NCI-H526 (cell line): ENCODE measurements at regions not wholly inside any gene's neighbourhood (a gene's known extent, or its start where the extent isn't known, plus 50 kb on each side); places are given as distances from the start of the nearest gene placed in this dataset.

Experiments
- DNase-seq, 2 experiments: peaks; one replicate each; lab custom pipeline; 2025; lab: John Stamatoyannopoulos, UW

GRCh38 chr10:62453274-62453673 is 79.1 kb downstream of the ZNF365 start:
- DNase-seq = no peak

DNA sequence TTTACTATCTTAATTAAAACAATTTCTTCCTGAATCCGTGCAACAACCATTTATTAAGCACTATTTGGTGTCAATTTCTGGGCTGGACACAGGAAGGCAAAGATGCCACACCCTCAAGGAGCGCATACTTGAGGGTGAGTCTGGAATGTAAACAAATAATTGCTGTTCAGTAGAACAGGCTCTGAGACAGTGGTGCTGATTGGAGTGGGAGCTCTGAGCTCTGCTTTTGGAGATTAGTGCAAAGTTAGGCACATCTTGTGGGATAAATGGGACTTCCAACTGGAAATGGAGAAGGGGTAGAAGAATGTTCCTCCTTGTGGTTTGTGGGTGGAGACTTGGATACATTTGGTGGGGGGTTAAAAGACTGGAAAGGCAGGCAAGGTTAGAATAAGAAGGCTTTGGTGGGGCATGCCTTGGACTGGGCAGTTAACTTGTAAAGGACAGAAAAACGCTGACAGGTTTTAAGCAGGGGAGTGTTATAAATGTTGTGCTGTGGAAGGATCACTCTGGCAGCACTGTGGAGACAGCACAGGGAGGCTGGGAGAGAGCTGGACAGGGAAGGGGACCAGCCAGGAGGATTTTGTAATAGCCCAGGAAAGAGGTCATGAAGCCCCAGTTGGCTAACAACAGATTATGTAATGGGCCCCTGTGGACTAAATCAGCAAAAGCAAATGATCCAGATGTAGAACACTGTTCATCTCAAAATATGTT is 80.7 kb downstream of the ZNF365 start:
- DNase-seq = no peak

DNA sequence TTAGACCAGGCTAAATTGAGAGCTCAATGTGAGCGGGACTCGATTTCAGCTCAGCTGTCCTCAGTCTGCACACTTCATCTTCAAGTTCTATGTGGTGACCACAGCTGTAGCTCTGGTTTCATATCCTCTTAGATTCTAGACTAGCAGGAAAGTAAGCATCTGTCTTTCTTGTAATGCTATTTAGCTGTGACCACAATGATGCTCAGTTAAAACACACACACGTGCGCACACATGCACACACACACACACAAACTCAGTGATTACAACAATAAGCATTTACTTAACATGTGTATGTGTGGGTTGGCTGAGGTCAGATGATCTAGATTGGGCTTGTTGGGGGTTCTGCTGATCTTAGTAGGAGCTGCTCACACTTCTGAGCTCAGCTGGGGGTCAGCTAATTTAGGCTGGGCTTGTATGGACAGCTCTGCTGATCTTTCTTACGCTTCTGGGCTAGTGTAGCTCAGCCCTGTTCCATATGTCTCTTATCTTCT is 82.5 kb downstream of the ZNF365 start:
- no peak for DNase-seq

DNA sequence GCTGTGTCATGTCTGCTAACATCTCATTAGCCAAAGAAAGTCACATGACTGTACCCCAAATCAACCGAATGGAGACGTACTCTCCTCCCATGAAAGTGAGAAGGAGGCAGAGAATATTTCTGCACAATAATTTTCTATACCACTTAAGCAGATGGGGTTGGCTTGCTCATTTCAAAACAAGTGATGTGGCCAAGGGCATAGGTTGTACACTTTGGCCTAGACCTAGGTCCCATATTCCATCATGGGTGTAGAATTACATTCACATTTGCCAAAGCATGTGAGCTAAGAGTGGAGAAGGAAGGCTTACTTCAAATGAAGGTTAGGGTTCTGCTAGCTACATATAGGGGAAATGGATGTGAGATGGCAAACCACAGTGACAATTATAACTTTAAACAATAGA is 83.0 kb downstream of the ZNF365 start:
- no peak for DNase-seq

DNA sequence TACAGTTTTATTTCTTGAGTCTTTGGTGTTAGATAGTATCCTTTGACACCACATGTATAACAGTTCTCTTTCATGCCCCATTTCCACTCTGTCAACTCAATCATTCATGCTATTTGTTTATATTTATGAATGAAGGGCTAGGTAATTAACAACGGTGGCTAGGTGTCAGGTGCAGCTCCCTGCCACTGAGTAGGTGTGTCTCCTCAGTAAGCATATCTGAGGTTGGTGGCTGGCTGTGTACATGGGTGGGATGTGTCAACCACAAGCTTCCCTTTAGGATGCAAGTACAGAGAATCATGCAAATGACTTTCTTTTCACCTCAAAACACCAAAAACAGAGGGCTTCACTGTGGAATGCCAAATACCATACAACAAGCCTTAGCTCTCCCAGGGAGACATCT is 83.4 kb downstream of the ZNF365 start:
- DNase-seq = no peak

- no peak for DNase-seq
Observed at GRCh38 chr10:62459072-62459471, 84.9 kb downstream of the ZNF365 start.

- no peak for DNase-seq
Observed at GRCh38 chr10:62459500-62459899, 85.3 kb downstream of the ZNF365 start.

DNA sequence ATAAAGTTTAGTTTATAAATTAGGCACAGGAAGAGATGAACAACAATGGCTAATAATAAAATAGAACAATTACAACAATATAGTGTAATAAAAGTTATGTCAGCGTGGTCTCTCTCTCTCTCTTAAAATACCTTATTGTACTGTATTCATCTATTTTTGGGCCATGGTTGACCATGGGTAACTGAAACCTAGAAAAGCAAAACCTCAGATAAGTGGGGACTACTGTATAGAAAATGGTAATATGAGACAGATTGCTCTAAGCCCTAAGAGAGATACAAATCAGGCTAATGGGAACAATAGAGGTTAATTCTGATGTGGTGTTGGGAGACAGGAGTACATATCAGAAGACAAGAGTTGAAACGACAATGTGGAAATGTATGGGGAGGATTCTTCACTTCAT is 86.2 kb downstream of the ZNF365 start:
- DNase-seq = no peak

- no peak for DNase-seq
Observed at GRCh38 chr10:62461120-62461519, 87.0 kb downstream of the ZNF365 start.

DNA sequence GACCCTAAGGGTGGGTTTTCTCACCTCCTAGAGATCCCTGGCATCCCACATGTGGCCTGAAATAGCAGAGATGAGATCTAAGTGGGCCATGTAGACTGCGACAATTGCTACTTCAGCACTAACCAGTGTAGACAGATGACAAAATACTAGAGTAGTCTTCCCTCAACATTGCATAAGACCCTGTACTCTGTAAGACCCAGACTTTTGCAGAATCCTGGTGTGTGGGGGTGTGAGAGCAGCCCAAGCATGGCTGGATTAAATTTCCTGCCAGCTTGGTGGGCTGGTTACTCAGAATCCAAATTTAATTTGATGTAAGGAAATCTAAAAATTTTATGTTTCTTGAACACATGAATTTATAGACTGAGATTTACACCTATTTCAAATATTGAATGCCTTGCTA is 88.3 kb downstream of the ZNF365 start:
- no peak for DNase-seq

- no peak for DNase-seq
Observed at GRCh38 chr10:62463364-62463763, 89.2 kb downstream of the ZNF365 start.

DNA sequence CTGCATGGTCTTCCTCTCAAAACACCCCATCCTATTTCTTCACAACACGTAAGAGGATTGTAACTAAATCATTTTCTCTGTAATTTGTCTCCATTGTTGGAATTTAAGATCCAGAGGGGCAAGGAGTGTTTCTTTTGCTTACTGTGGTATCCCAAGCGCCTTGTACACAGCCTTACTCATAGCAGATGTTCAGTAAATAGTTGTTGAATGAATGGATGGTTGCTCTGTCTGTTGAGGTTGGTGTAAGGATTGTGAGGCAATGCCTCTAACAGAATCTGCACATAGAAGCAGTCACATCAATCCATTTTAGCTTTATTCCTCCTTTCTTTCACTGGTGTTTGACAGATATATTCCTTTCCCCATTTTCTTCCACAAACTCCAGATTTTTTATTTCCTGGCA is 90.1 kb downstream of the ZNF365 start:
- DNase-seq = no peak

GRCh38 chr10:62466590-62466989 is 92.4 kb downstream of the ZNF365 start:
- DNase-seq = no peak

DNA sequence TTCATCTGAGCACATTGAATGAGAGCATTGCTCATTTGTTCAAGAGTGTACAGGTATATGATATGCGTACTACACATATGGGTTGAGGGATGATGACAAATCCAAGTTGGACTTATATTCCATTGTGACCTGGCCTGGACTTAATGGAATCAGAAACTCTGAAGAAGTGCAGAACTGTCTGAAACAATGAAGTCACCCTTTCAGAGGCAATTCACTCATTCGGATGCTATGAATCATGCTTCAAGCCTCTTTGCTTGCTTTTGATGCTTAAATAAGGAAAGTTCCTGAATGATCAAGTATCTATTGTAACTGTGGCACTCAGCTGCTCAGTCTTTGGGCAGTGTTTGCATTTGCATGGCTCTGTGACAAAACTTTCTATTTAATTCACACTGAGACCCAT is 93.4 kb downstream of the ZNF365 start:
- no peak for DNase-seq

- no peak for DNase-seq
Observed at GRCh38 chr10:62471711-62472110, 97.5 kb downstream of the ZNF365 start.

GRCh38 chr10:62473241-62473640 is 99.1 kb downstream of the ZNF365 start:
- DNase-seq = no peak

- no peak for DNase-seq
Observed at GRCh38 chr10:62475551-62475950, 101.4 kb downstream of the ZNF365 start.

DNA sequence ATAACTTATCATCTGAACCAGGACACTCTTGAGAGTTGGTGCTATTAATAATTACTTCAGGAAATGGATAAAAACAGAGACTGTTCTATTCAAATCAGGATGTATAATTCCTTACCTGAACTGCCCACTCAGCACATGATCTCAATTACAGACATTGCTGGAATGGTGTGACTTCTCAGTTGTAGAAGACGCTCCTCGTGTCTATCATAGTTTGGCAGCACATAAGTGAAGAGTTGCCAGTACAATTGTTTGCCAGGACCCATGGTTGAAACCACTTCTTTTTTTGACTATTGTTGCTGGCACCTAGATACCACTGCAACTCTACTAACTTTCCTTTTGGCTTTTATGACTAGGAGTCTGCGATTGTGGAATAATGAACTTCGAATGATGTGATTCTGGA is 105.4 kb downstream of the ZNF365 start:
- DNase-seq = no peak

- no peak for DNase-seq
Observed at GRCh38 chr10:62480196-62480595, 106.0 kb downstream of the ZNF365 start.

- no peak for DNase-seq
Observed at GRCh38 chr10:62482581-62482980, 108.4 kb downstream of the ZNF365 start.

- no peak for DNase-seq
Observed at GRCh38 chr10:62491597-62491996, 117.4 kb downstream of the ZNF365 start.

DNA sequence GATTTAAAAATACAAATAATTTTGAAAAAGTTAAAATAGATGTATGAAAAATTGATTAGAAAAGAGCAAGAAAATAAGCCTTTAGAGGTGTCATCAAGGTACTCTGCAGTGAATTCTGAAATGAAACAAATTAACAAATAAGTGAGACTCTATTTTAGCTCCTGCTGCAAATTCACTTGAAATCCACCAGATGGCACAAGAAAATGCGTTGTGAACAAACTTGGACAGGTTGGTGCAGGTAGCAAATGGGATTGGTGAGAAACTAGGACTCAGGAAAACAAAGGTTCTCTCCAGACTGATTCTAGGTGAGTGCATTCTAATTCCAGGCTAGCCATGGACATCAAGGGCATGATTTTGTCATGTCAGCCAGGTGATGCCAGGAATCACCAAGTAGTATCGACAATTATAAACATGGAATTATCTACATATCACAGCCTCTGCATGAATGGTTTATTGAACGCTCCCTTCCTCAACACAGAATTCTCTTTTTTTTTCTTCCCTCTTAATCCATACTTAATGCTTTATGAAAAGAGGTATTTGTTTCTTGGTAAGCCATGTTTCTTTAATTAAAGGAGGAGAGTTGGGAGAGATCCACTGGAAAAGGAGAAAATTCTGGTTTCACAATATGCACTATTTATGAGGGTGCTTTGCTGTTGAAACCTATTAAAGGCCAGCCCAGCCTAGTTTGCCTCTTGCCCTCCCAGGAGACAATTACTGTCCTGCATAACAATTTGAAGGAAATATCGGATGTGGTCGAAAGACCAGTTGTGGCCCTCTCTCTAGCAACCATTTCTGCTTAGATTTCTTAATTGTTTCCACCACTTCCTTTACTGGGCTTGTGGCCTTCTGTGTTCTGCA is 118.1 kb downstream of the ZNF365 start:
- peak in 1 of 2 experiments; percentile 20 for DNase-seq

DNA sequence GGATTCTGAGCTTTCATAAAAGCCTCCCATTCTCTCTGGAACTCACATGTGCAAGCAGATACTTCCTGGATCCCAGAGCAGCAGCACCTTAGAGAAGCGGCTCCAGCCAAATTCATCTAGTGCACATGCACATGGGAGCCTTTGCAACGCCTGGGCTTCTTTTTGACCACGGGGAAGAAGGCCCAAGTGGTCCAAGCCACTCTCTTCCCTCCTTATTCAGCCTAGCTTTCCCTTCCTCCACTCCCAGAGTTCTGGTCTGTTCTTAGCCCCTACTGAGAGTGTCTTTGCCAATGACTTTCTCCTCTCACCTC is 118.7 kb downstream of the ZNF365 start:
- DNase-seq = no peak

DNA sequence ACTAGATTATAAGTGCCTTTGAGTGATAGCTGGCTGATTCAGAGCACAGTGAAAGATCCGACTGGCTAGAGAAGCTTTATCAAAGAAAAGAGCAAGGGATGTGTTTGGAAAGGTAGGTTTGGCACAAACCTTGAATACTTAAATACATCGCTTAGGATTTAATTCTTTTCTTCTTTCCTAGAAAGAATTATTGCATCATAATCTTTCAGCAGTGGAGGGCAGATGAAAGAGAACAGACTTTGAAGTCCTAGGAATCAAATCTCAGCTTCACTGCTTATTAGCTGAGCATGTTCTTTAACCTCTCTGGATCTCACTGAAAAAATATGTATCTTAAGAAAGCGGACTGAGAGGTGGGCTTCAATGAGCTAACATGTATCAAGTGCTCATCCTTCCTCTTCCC is 122.8 kb downstream of the ZNF365 start:
- DNase-seq = no peak
